ENCODE measurements at regions not wholly inside any gene's neighbourhood (a gene's known extent, or its start where the extent isn't known, plus 50 kb on each side); places are given as distances from the start of the nearest gene placed in this dataset.
"Not testable (repeated sequence)": the region's sequence is repeated elsewhere in the genome, so short reads cannot be mapped to it uniquely, and the experiment has no call there.

GRCh38 chr15:60161704-60162103 is 157.6 kb downstream of the FOXB1 start:
- no peaks in the 10 kb centered on the region for H3K36me3 Mint-ChIP-seq (ENCODE audit: low read depth)
- intact Hi-C loops (cut with micrococcal nuclease), result no loop called here
- no peak overlapping the region for H3K27ac Mint-ChIP-seq
- H3K9me3 Mint-ChIP-seq, result no peaks in the 10 kb centered on the region
- no peak for DNase-seq (ENCODE audit: low spot score)
- peaks cover 10% of the 10 kb centered on the region for H3K4me1 Mint-ChIP-seq (ENCODE audit: low read depth)
- peaks cover 27% of the 10 kb centered on the region for H3K27me3 Mint-ChIP-seq (ENCODE audit: insufficient read depth)
- no peak overlapping the region for H3K4me3 Mint-ChIP-seq

- H3K9me3 Mint-ChIP-seq, result no peaks in the 10 kb centered on the region
- no peak for DNase-seq (ENCODE audit: low spot score)
- H3K4me3 Mint-ChIP-seq, result no peak overlapping the region
- intact Hi-C loops (cut with micrococcal nuclease), result no loop called here
- H3K4me1 Mint-ChIP-seq (ENCODE audit: low read depth), result peaks cover 10% of the 10 kb centered on the region
- H3K27ac Mint-ChIP-seq, result no peak overlapping the region
- no peaks in the 10 kb centered on the region for H3K36me3 Mint-ChIP-seq (ENCODE audit: low read depth)
- peaks cover 27% of the 10 kb centered on the region for H3K27me3 Mint-ChIP-seq (ENCODE audit: insufficient read depth)
These were observed 158.3 kb downstream of the FOXB1 start for GRCh38 chr15:60162251-60162967.

GRCh38 chr15:60162968-60163355 is 158.9 kb downstream of the FOXB1 start:
- Mint-ChIP-seq H3K27me3 (ENCODE audit: insufficient read depth) (peaks cover 27% of the 10 kb centered on the region), H3K9me3 (no peaks in the 10 kb centered on the region), H3K36me3 (ENCODE audit: low read depth) (no peaks in the 10 kb centered on the region), H3K4me3 (no peak overlapping the region), H3K27ac (no peak overlapping the region), H3K4me1 (ENCODE audit: low read depth) (peaks cover 10% of the 10 kb centered on the region)
- DNase-seq (ENCODE audit: low spot score), result no peak
- intact Hi-C loops (cut with micrococcal nuclease), result no loop called here

GRCh38 chr15:60165111-60165510 is 161.0 kb downstream of the FOXB1 start:
- no peaks in the 10 kb centered on the region for H3K9me3 Mint-ChIP-seq
- no peak for DNase-seq (ENCODE audit: low spot score)
- no peaks in the 10 kb centered on the region for H3K4me1 Mint-ChIP-seq (ENCODE audit: low read depth)
- peaks cover 18% of the 10 kb centered on the region for H3K27me3 Mint-ChIP-seq (ENCODE audit: insufficient read depth)
- no peak overlapping the region for H3K27ac Mint-ChIP-seq
- H3K4me3 Mint-ChIP-seq, result no peak overlapping the region
- intact Hi-C loops (cut with micrococcal nuclease), result no loop called here
- H3K36me3 Mint-ChIP-seq (ENCODE audit: low read depth), result no peaks in the 10 kb centered on the region

DNA sequence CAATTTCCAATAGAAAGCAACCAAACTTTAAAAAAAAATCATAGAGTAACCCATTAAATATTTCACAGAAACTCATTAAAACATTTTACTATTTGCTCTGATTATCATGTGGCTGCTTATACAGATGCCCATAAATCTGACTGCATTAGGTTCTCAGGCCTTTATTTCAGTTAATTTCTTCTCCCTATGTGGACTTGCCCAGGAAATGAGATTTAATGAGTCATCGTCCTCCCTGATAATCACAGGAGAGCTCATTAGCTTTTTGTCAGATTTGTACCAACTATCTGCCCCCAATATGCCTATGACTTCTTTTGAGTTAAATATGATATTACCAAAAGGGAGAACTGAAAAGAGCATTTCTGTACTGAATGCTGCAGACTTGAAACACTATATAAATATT is 168.0 kb downstream of the FOXB1 start:
- no peaks in the 10 kb centered on the region for H3K36me3 Mint-ChIP-seq (ENCODE audit: low read depth)

DNA sequence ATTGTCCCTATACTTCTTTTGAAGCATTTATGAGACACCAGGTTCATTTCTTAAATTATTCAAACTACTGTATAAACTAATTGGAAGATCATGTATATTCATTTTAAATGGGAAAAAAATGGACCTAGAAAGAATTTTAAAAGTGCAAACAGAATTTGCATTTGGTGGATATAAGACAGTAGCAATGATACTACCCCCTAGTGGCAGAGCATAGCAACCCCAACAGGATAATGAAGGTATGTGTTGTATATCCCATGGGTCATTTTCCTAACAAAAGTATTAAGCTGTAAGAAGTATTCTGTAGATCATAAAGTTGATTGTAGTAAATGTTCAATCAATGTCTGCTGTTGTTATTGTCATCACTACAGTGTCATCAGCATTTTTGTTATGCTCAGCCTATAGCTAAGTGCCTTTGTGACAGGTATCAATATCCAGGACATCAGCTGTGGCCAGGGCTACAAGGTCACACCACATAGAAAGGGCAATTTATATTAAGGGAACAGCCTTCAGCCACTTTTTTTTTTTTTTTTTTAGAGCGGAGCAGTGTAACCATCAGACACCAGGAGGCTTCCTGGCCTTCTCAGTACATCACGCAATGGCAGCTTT is 175.8 kb downstream of the FOXB1 start:
- Mint-ChIP-seq H3K9me3 (no peaks in the 10 kb centered on the region), H3K4me3 (no peak overlapping the region), H3K36me3 (ENCODE audit: low read depth) (no peaks in the 10 kb centered on the region), H3K27ac (no peak overlapping the region), H3K27me3 (ENCODE audit: insufficient read depth) (peaks cover 30% of the 10 kb centered on the region), H3K4me1 (ENCODE audit: low read depth) (no peaks in the 10 kb centered on the region)
- intact Hi-C loops (cut with micrococcal nuclease), result loop anchor here (1.0 to 5.0 kb wide), 7 partner anchors 147 to 489 kb away; no protein-coding TSS in a partner anchor
- DNase-seq (ENCODE audit: low spot score), result no peak

More for the DNA sequence above, 168.0 kb downstream of the FOXB1 start:
- H3K27ac Mint-ChIP-seq, result no peak overlapping the region
- intact Hi-C loops (cut with micrococcal nuclease), result no loop called here
- no peak for DNase-seq (ENCODE audit: low spot score)
- H3K27me3 Mint-ChIP-seq (ENCODE audit: insufficient read depth), result peaks cover 9% of the 10 kb centered on the region
- H3K4me3 Mint-ChIP-seq, result no peak overlapping the region
- no peaks in the 10 kb centered on the region for H3K4me1 Mint-ChIP-seq (ENCODE audit: low read depth)
- H3K9me3 Mint-ChIP-seq, result no peaks in the 10 kb centered on the region

DNA sequence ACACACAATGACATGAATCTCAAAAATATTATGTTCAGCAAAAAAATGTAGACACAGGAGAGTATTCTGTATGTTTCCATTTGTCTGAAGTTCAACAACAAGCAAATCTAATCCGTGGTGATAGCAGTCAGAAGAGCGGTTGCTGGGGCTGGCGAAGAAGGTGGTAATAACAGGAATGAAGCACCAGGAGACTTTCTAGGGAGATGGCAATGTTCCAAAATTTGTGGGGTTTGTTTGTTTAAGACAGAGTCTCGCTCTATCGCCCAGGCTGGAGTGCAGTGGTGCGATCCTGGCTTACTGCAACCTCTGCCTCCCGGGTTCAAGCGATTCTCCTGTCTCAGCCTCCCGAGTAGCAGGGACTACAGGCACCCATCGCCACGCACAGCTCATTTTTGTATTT is 177.8 kb downstream of the FOXB1 start:
- not testable (repeated sequence) for H3K27ac Mint-ChIP-seq; H3K4me3 Mint-ChIP-seq; DNase-seq (ENCODE audit: low spot score); H3K4me1 Mint-ChIP-seq (ENCODE audit: low read depth); H3K36me3 Mint-ChIP-seq (ENCODE audit: low read depth); H3K9me3 Mint-ChIP-seq
- intact Hi-C loops (cut with micrococcal nuclease), result loop anchor here (2.0 to 5.0 kb wide), 2 partner anchors 145 to 430 kb away; no protein-coding TSS in a partner anchor
- peaks cover 35% of the 10 kb centered on the region for H3K27me3 Mint-ChIP-seq (ENCODE audit: insufficient read depth)

DNA sequence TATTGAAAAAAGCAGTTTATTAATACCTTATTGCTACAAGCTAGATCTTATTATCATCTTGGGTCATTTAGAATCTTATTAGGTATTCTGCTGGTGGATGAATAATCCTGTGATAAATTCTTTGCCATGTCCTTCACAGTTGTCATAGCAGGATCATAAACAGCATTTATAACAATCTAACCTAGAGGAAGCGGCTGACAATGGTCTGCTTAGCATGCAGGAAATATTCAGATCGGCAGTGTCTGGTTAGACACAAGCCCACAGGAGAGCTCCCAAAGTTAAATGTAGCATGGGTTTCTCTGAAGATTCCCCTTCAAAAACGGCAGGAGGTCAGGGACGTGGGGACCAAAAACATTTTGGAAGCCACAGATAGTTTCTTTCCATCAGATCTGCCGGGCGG is 179.3 kb downstream of the FOXB1 start:
- no peaks in the 10 kb centered on the region for H3K9me3 Mint-ChIP-seq
- no peak for DNase-seq (ENCODE audit: low spot score)
- intact Hi-C loops (cut with micrococcal nuclease), result loop anchor here (5.0 kb wide), 1 partner anchor 431 kb away; no protein-coding TSS in a partner anchor
- no peaks in the 10 kb centered on the region for H3K4me1 Mint-ChIP-seq (ENCODE audit: low read depth)
- no peak overlapping the region for H3K4me3 Mint-ChIP-seq
- H3K27me3 Mint-ChIP-seq (ENCODE audit: insufficient read depth), result peaks cover 35% of the 10 kb centered on the region
- H3K27ac Mint-ChIP-seq, result no peak overlapping the region
- no peaks in the 10 kb centered on the region for H3K36me3 Mint-ChIP-seq (ENCODE audit: low read depth)

GRCh38 chr15:60184579-60184978 is 180.5 kb downstream of the FOXB1 start:
- intact Hi-C loops (cut with micrococcal nuclease), result loop anchor here (5.0 kb wide), 1 partner anchor 432 kb away; no protein-coding TSS in a partner anchor
- H3K4me1 Mint-ChIP-seq (ENCODE audit: low read depth), result no peaks in the 10 kb centered on the region

DNA sequence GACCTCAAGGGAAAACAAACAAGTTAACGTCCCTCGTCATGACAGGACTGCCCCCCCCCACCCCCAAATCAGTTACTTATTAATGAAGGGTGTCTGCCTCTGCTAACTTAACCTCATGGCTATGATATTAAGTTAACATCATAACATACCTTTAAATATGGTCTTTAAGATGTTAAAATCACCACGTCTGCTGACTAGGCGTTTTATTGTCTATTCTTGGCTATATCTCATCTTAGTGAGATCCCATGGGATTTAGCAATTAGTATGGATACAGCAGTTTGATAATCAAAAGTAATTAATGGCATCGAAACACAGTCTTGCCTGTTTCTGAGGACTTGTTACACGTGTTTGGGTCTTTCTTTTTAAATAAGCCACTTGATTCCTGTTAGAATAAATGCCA is 186.9 kb downstream of the FOXB1 start:
- intact Hi-C loops (cut with micrococcal nuclease), result no loop called here
- Mint-ChIP-seq H3K36me3 (ENCODE audit: low read depth) (no peaks in the 10 kb centered on the region), H3K4me1 (ENCODE audit: low read depth) (no peaks in the 10 kb centered on the region), H3K27me3 (ENCODE audit: insufficient read depth) (peaks cover 48% of the 10 kb centered on the region), H3K27ac (no peak overlapping the region), H3K4me3 (no peak overlapping the region), H3K9me3 (no peaks in the 10 kb centered on the region)
- no peak for DNase-seq (ENCODE audit: low spot score)

More at GRCh38 chr15:60184579-60184978, 180.5 kb downstream of the FOXB1 start:
- Mint-ChIP-seq H3K36me3 (ENCODE audit: low read depth) (no peaks in the 10 kb centered on the region), H3K27ac (no peak overlapping the region), H3K9me3 (no peaks in the 10 kb centered on the region), H3K4me3 (no peak overlapping the region), H3K27me3 (ENCODE audit: insufficient read depth) (peaks cover 38% of the 10 kb centered on the region)
- no peak for DNase-seq (ENCODE audit: low spot score)

DNA sequence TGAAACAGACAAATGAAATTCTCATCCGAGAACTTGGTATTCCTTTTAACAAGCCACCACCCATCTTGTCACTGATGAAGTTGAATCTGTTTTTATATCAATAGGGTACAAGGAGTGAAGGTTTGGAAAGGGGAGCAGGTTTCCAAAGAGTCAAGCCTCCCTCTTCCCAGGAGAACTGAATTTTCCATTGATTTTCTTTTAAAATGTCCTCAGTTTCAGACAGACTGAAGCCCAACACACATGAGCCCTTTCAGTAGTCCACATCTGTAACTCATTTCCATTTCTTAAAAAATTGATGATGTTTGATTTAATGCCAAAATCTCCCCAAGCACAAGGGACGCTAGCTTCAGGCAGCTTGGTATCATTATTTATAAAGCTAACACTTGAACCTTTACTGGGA is 187.7 kb downstream of the FOXB1 start:
- no peaks in the 10 kb centered on the region for H3K4me1 Mint-ChIP-seq (ENCODE audit: low read depth)
- H3K9me3 Mint-ChIP-seq, result no peaks in the 10 kb centered on the region
- intact Hi-C loops (cut with micrococcal nuclease), result no loop called here
- peaks cover 54% of the 10 kb centered on the region for H3K27me3 Mint-ChIP-seq (ENCODE audit: insufficient read depth)
- H3K27ac Mint-ChIP-seq, result no peak overlapping the region
- DNase-seq (ENCODE audit: low spot score), result no peak
- no peaks in the 10 kb centered on the region for H3K36me3 Mint-ChIP-seq (ENCODE audit: low read depth)
- no peak overlapping the region for H3K4me3 Mint-ChIP-seq

DNA sequence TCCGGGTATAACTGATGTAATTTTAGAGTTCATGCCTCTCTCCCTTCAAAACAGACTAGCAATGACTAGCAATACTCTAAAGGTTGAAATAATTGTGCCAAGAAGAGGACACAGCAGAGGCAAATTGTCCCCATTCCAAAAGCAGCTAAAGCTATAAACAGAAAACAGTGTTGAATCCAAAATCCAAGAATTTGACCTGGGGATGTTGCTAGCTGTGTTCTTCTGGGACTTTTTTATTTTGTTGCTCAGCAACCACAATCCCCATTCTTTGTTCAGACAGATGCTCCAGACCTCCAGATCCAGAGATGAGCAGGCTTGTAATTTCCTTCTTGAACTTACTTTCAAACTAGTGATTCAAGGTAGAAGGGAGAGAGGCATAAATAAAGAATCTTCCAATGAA is 191.5 kb downstream of the FOXB1 start:
- DNase-seq (ENCODE audit: low spot score), result no peak
- Mint-ChIP-seq H3K27me3 (ENCODE audit: insufficient read depth) (peaks cover 54% of the 10 kb centered on the region), H3K27ac (no peak overlapping the region), H3K9me3 (no peaks in the 10 kb centered on the region), H3K4me3 (no peak overlapping the region), H3K4me1 (ENCODE audit: low read depth) (no peaks in the 10 kb centered on the region), H3K36me3 (ENCODE audit: low read depth) (no peaks in the 10 kb centered on the region)
- intact Hi-C loops (cut with micrococcal nuclease), result no loop called here

GRCh38 chr15:60204131-60204885 is 193.5 kb downstream of the ANXA2 start:
- Mint-ChIP-seq H3K4me3 (no peak overlapping the region), H3K4me1 (ENCODE audit: low read depth) (no peaks in the 10 kb centered on the region), H3K27me3 (ENCODE audit: insufficient read depth) (peaks cover 65% of the 10 kb centered on the region), H3K36me3 (ENCODE audit: low read depth) (no peaks in the 10 kb centered on the region), H3K27ac (no peak overlapping the region), H3K9me3 (no peaks in the 10 kb centered on the region)
- intact Hi-C loops (cut with micrococcal nuclease), result no loop called here
- no peak for DNase-seq (ENCODE audit: low spot score)
